Trophoblast cell (in vitro differentiated cells and primary cell): ENCODE measurements at regions not wholly inside any gene's neighbourhood (a gene's known extent, or its start where the extent isn't known, plus 50 kb on each side); places are given as distances from the start of the nearest gene placed in this dataset.

ENCODE experiments used
- DNase-seq, 2 donors: peaks; one replicate each; pipeline ENCODE4 v3.0.0-alpha.2; 2016
- H2AFZ ChIP-seq: 2 replicates; pipeline ENCODE4 v1.6.1; 2013; ENCODE audit warnings: low read length, moderate library complexity, mild to moderate bottlenecking; ENCODE audit not compliant: insufficient read depth, poor library complexity
- H2AK5ac ChIP-seq: 2 replicates; pipeline ENCODE4 v1.6.1; 2013; ENCODE audit warnings: mild to moderate bottlenecking, low read length
- H2BK120ac ChIP-seq: 2 replicates; pipeline ENCODE4 v1.6.1; 2013; ENCODE audit warnings: low read length, mild to moderate bottlenecking, moderate library complexity; ENCODE audit not compliant: insufficient read depth, poor library complexity
- H2BK12ac ChIP-seq: 2 replicates; pipeline ENCODE4 v1.6.1; 2013; ENCODE audit warnings: mild to moderate bottlenecking, low read length, moderate library complexity
- H2BK5ac ChIP-seq: 2 replicates; pipeline ENCODE4 v1.6.1; 2013; ENCODE audit warnings: low read length, low read depth, moderate library complexity, mild to moderate bottlenecking; ENCODE audit not compliant: poor library complexity
- H3K14ac ChIP-seq: 2 replicates; pipeline ENCODE4 v1.6.1; 2013; ENCODE audit warnings: mild to moderate bottlenecking, low read length
- H3K18ac ChIP-seq: 2 replicates; pipeline ENCODE4 v1.6.1; 2013; ENCODE audit warnings: mild to moderate bottlenecking, low read length
- H3K23ac ChIP-seq: 2 replicates; pipeline ENCODE4 v1.6.1; 2013; ENCODE audit warnings: low read length
- H3K27ac ChIP-seq: 2 replicates; pipeline ENCODE4 v1.5.1; 2013; ENCODE audit warnings: low read depth, mild to moderate bottlenecking, inconsistent platforms, low read length, moderate library complexity
- H3K27me3 ChIP-seq: 2 replicates; pipeline ENCODE4 v1.6.1; 2013; ENCODE audit warnings: inconsistent platforms, mild to moderate bottlenecking, low read length, moderate library complexity; ENCODE audit not compliant: insufficient read depth
- H3K36me3 ChIP-seq, 2 experiments: 1 replicate in 1 of 2; 2 replicates in 1 of 2; pipeline ENCODE4 v1.6.1; 2013; ENCODE audit warnings: low read length in 2 of 2, mild to moderate bottlenecking in 2 of 2, moderate library complexity in 1 of 2; ENCODE audit not compliant: insufficient read depth in 2 of 2, control insufficient read depth in 1 of 2
- H3K4ac ChIP-seq: 2 replicates; pipeline ENCODE4 v1.6.1; 2013; ENCODE audit warnings: low read depth, mild to moderate bottlenecking, low read length, moderate library complexity
- H3K4me1 ChIP-seq, 2 experiments: 1 replicate in 1 of 2; 2 replicates in 1 of 2; pipeline ENCODE4 v1.6.1; 2013; ENCODE audit warnings: low read length in 2 of 2, mild to moderate bottlenecking in 2 of 2, moderate library complexity in 1 of 2; ENCODE audit not compliant: insufficient read depth in 2 of 2, control insufficient read depth in 1 of 2
- H3K4me2 ChIP-seq: 2 replicates; pipeline ENCODE4 v1.6.1; 2013; ENCODE audit warnings: inconsistent platforms, mild to moderate bottlenecking, low read length, moderate library complexity
- H3K4me3 ChIP-seq: 2 replicates; pipeline ENCODE4 v1.5.1; 2013; ENCODE audit warnings: mild to moderate bottlenecking, low read depth, low read length, inconsistent platforms
- H3K79me1 ChIP-seq: one replicate; pipeline ENCODE4 v1.6.1; 2013; ENCODE audit warnings: low read length
- H3K79me2 ChIP-seq: 2 replicates; pipeline ENCODE4 v1.6.1; 2013; ENCODE audit warnings: low read length, mild to moderate bottlenecking; ENCODE audit not compliant: control insufficient read depth, insufficient read depth, poor library complexity
- H3K9ac ChIP-seq: 2 replicates; pipeline ENCODE4 v1.6.1; 2013; ENCODE audit warnings: mild to moderate bottlenecking, low read length
- H3K9me3 ChIP-seq: 2 replicates; pipeline ENCODE4 v1.6.1; 2013; ENCODE audit warnings: low read depth, mild to moderate bottlenecking, control low read depth, inconsistent platforms, low read length; ENCODE audit not compliant: insufficient read depth
- H4K12ac ChIP-seq: 2 replicates; pipeline ENCODE4 v1.6.1; 2013; ENCODE audit warnings: low read depth, mild to moderate bottlenecking, low read length, moderate library complexity
- H4K8ac ChIP-seq: 2 replicates; pipeline ENCODE4 v1.6.1; 2013; ENCODE audit warnings: low read depth, mild to moderate bottlenecking, low read length, moderate library complexity
- H4K91ac ChIP-seq: one replicate; pipeline ENCODE4 v1.6.1; 2013; ENCODE audit warnings: low read depth, mild to moderate bottlenecking, low read length, moderate library complexity
- WGBS: extraction: QIAGEN DNeasy Blood & Tissue Kit; methylation state at CpG from one replicate; pipeline ENCODE4 v1.1.7; 2013; ENCODE audit warnings: missing lambda C conversion rate; ENCODE audit not compliant: insufficient read length, insufficient coverage; ENCODE audit errors: extremely low coverage; 5-methylcytosine and 5-hydroxymethylcytosine counted together

- Histone ChIP-seq H3K9me3 (peaks cover 2% of the 10 kb centered on the region), H3K4me2 (no peak overlapping the region), H3K79me1 (no peaks in the 10 kb centered on the region), H2AK5ac (no peak overlapping the region), H3K9ac (no peak overlapping the region), H2BK5ac (no peak overlapping the region), H2BK12ac (no peak overlapping the region), H3K18ac (no peak overlapping the region), H4K91ac (no peak overlapping the region), H3K27me3 (no peaks in the 10 kb centered on the region), H3K36me3 (no peaks in the 10 kb centered on the region), H3K79me2 (no peaks in the 10 kb centered on the region), H2AFZ (no peak overlapping the region), H3K4me1 (no peaks in the 10 kb centered on the region), H4K12ac (no peak overlapping the region), H2BK120ac (no peak overlapping the region), H3K4ac (no peak overlapping the region), H3K23ac (no peak overlapping the region), H3K4me3 (no peak overlapping the region), H3K14ac (no peak overlapping the region), H3K27ac (no peak overlapping the region), H4K8ac (no peak overlapping the region)
- WGBS: no CpG with 5 or more reads among the region's 4 CpGs
- DNase-seq: no peak
Measured at GRCh38 chr18:38077229-38077628, 511.6 kb upstream of the CELF4 start.

GRCh38 chr18:38076346-38077070 lies 510.9 kb upstream of the CELF4 start:
- Histone ChIP-seq H3K79me1 (no peaks in the 10 kb centered on the region), H4K8ac (no peak overlapping the region), H3K27ac (no peak overlapping the region), H3K36me3 (no peaks in the 10 kb centered on the region), H3K27me3 (no peaks in the 10 kb centered on the region), H4K91ac (no peak overlapping the region), H2BK120ac (no peak overlapping the region), H2BK12ac (no peak overlapping the region), H3K23ac (no peak overlapping the region), H3K79me2 (no peaks in the 10 kb centered on the region), H3K4me1 (no peaks in the 10 kb centered on the region), H3K14ac (no peak overlapping the region), H3K4me2 (no peak overlapping the region), H2AK5ac (no peak overlapping the region), H3K4ac (no peak overlapping the region), H4K12ac (no peak overlapping the region), H3K18ac (no peak overlapping the region), H3K9ac (no peak overlapping the region), H3K4me3 (no peak overlapping the region), H2AFZ (no peak overlapping the region), H2BK5ac (no peak overlapping the region), H3K9me3 (peaks cover 2% of the 10 kb centered on the region)
- no CpG with 5 or more reads among the region's 5 CpGs for WGBS
- no peak for DNase-seq

GRCh38 chr18:38074298-38074876 lies 508.8 kb upstream of the CELF4 start:
- no peak overlapping the region for H3K23ac ChIP-seq
- no peaks in the 10 kb centered on the region for H3K27me3 ChIP-seq
- no peak overlapping the region for H2BK12ac ChIP-seq
- H4K8ac ChIP-seq: no peak overlapping the region
- no peak overlapping the region for H4K91ac ChIP-seq
- no peak overlapping the region for H2AK5ac ChIP-seq
- no peak overlapping the region for H3K4ac ChIP-seq
- H4K12ac ChIP-seq: no peak overlapping the region
- no peak overlapping the region for H2BK120ac ChIP-seq
- H3K4me2 ChIP-seq: no peak overlapping the region
- no peak overlapping the region for H2AFZ ChIP-seq
- H3K9me3 ChIP-seq: peaks cover 2% of the 10 kb centered on the region
- no CpG with 5 or more reads among the region's 3 CpGs for WGBS
- H3K18ac ChIP-seq: no peak overlapping the region
- no peak overlapping the region for H3K27ac ChIP-seq
- no peak overlapping the region for H3K4me3 ChIP-seq
- no peak for DNase-seq
- no peaks in the 10 kb centered on the region for H3K36me3 ChIP-seq
- no peak overlapping the region for H2BK5ac ChIP-seq
- no peaks in the 10 kb centered on the region for H3K4me1 ChIP-seq
- no peaks in the 10 kb centered on the region for H3K79me2 ChIP-seq
- no peak overlapping the region for H3K9ac ChIP-seq
- H3K79me1 ChIP-seq: no peaks in the 10 kb centered on the region
- H3K14ac ChIP-seq: no peak overlapping the region

GRCh38 chr18:38067821-38068220 lies 502.2 kb upstream of the CELF4 start:
- no peak for DNase-seq
- no peak overlapping the region for H2BK120ac ChIP-seq

More at GRCh38 chr18:38067821-38068220, 502.2 kb upstream of the CELF4 start:
- no peaks in the 10 kb centered on the region for H3K79me1 ChIP-seq
- H4K91ac ChIP-seq: no peak overlapping the region
- H3K27me3 ChIP-seq: no peaks in the 10 kb centered on the region
- H3K23ac ChIP-seq: no peak overlapping the region
- no peak overlapping the region for H2BK5ac ChIP-seq
- no peak overlapping the region for H3K14ac ChIP-seq
- no peak overlapping the region for H3K27ac ChIP-seq
- no peak overlapping the region for H4K8ac ChIP-seq
- no peaks in the 10 kb centered on the region for H3K79me2 ChIP-seq
- no peak overlapping the region for H3K4me3 ChIP-seq
- H3K9ac ChIP-seq: no peak overlapping the region
- no peak overlapping the region for H2BK12ac ChIP-seq
- H2AFZ ChIP-seq: no peak overlapping the region
- WGBS: no CpG with 5 or more reads among the region's 2 CpGs
- H3K9me3 ChIP-seq: no peaks in the 10 kb centered on the region
- H3K4ac ChIP-seq: no peak overlapping the region
- no peak overlapping the region for H4K12ac ChIP-seq
- no peak overlapping the region for H2AK5ac ChIP-seq
- no peaks in the 10 kb centered on the region for H3K4me1 ChIP-seq
- no peak overlapping the region for H3K18ac ChIP-seq
- H3K4me2 ChIP-seq: no peak overlapping the region
- H3K36me3 ChIP-seq: no peaks in the 10 kb centered on the region
